HL-60 (cell line): ENCODE measurements at regions not wholly inside any gene's neighbourhood (a gene's known extent, or its start where the extent isn't known, plus 50 kb on each side); places are given as distances from the start of the nearest gene placed in this dataset.
"Not testable (repeated sequence)": the region's sequence is repeated elsewhere in the genome, so short reads cannot be mapped to it uniquely, and the experiment has no call there.

ENCODE experiments used
- GABPA ChIP-seq: IDR thresholded peaks from 2 replicates; pipeline ENCODE4 v1.6.1; 2012; ENCODE audit warnings: low read depth
- POLR2AphosphoS5 ChIP-seq: IDR thresholded peaks from 2 replicates; pipeline ENCODE4 v1.6.1; 2012; ENCODE audit warnings: low read depth
- TF ChIP-seq, protein P1 (sequence below): IDR thresholded peaks from one replicate; pipeline ENCODE4 v1.5.1; 2011; ENCODE audit warnings: low read length, control low read depth, inconsistent platforms; ENCODE audit not compliant: insufficient read depth
- TF ChIP-seq, protein P2 (sequence below): IDR thresholded peaks from 2 replicates; pipeline ENCODE4 v1.6.1; 2012; ENCODE audit warnings: low read depth; ENCODE audit not compliant: insufficient replicate concordance

GRCh38 chr17:83247001-83247400, 167.6 kb downstream of the METRNL start:
- TF ChIP-seq POLR2AphosphoS5, GABPA: not testable (repeated sequence)
- TF ChIP-seq, protein P1, sequence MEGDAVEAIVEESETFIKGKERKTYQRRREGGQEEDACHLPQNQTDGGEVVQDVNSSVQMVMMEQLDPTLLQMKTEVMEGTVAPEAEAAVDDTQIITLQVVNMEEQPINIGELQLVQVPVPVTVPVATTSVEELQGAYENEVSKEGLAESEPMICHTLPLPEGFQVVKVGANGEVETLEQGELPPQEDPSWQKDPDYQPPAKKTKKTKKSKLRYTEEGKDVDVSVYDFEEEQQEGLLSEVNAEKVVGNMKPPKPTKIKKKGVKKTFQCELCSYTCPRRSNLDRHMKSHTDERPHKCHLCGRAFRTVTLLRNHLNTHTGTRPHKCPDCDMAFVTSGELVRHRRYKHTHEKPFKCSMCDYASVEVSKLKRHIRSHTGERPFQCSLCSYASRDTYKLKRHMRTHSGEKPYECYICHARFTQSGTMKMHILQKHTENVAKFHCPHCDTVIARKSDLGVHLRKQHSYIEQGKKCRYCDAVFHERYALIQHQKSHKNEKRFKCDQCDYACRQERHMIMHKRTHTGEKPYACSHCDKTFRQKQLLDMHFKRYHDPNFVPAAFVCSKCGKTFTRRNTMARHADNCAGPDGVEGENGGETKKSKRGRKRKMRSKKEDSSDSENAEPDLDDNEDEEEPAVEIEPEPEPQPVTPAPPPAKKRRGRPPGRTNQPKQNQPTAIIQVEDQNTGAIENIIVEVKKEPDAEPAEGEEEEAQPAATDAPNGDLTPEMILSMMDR = not testable (repeated sequence)
- TF ChIP-seq, protein P2, sequence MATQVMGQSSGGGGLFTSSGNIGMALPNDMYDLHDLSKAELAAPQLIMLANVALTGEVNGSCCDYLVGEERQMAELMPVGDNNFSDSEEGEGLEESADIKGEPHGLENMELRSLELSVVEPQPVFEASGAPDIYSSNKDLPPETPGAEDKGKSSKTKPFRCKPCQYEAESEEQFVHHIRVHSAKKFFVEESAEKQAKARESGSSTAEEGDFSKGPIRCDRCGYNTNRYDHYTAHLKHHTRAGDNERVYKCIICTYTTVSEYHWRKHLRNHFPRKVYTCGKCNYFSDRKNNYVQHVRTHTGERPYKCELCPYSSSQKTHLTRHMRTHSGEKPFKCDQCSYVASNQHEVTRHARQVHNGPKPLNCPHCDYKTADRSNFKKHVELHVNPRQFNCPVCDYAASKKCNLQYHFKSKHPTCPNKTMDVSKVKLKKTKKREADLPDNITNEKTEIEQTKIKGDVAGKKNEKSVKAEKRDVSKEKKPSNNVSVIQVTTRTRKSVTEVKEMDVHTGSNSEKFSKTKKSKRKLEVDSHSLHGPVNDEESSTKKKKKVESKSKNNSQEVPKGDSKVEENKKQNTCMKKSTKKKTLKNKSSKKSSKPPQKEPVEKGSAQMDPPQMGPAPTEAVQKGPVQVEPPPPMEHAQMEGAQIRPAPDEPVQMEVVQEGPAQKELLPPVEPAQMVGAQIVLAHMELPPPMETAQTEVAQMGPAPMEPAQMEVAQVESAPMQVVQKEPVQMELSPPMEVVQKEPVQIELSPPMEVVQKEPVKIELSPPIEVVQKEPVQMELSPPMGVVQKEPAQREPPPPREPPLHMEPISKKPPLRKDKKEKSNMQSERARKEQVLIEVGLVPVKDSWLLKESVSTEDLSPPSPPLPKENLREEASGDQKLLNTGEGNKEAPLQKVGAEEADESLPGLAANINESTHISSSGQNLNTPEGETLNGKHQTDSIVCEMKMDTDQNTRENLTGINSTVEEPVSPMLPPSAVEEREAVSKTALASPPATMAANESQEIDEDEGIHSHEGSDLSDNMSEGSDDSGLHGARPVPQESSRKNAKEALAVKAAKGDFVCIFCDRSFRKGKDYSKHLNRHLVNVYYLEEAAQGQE = not testable (repeated sequence)
